Embryonic facial prominence (tissue), 1 donor: ENCODE measurements at regions not wholly inside any gene's neighbourhood (a gene's known extent, or its start where the extent isn't known, plus 50 kb on each side); places are given as distances from the start of the nearest gene placed in this dataset.
"Not testable (repeated sequence)": the region's sequence is repeated elsewhere in the genome, so short reads cannot be mapped to it uniquely, and the experiment has no call there.

ENCODE experiments used
- DNase-seq: peaks from one replicate; pipeline ENCODE4 v3.0.0-alpha.2; 2016; ENCODE audit errors: extremely low spot score

GRCh38 chr12:24668563-24668962, 280.3 kb downstream of the BCAT1 start:
- no peak for DNase-seq

GRCh38 chr12:24664161-24664880, 284.6 kb downstream of the BCAT1 start:
- DNase-seq = no peak

- DNase-seq = no peak
Observed at GRCh38 chr12:24661657-24662096, 287.2 kb downstream of the BCAT1 start.

- DNase-seq = no peak
Observed at GRCh38 chr12:24659016-24659415, 289.9 kb downstream of the BCAT1 start.

- DNase-seq = not testable (repeated sequence)
Observed at GRCh38 chr12:24654344-24654743, 294.6 kb downstream of the BCAT1 start.

GRCh38 chr12:24649634-24650033, 299.3 kb downstream of the BCAT1 start:
- DNase-seq = no peak

- DNase-seq = no peak
Observed at GRCh38 chr12:24649209-24649608, 299.7 kb downstream of the BCAT1 start.

GRCh38 chr12:24645254-24645653, 303.6 kb downstream of the BCAT1 start:
- no peak for DNase-seq

GRCh38 chr12:24643120-24644119, 305.5 kb downstream of the BCAT1 start:
- DNase-seq = no peak

GRCh38 chr12:24639641-24640040, 309.3 kb downstream of the BCAT1 start:
- DNase-seq = no peak

GRCh38 chr12:24632466-24632865, 316.4 kb downstream of the BCAT1 start:
- DNase-seq = no peak

GRCh38 chr12:24631676-24632426, 317.1 kb downstream of the BCAT1 start:
- DNase-seq = no peak

- no peak for DNase-seq
Observed at GRCh38 chr12:24630856-24631255, 318.0 kb downstream of the BCAT1 start.

GRCh38 chr12:24630446-24630845, 318.5 kb downstream of the BCAT1 start:
- no peak for DNase-seq

GRCh38 chr12:24625103-24625502, 323.8 kb downstream of the BCAT1 start:
- DNase-seq = no peak

- not testable (repeated sequence) for DNase-seq
Observed at GRCh38 chr12:24619954-24620353, 328.9 kb downstream of the BCAT1 start.

- DNase-seq = no peak
Observed at GRCh38 chr12:24617471-24617870, 331.4 kb downstream of the BCAT1 start.

GRCh38 chr12:24615967-24616411, 332.9 kb downstream of the BCAT1 start:
- DNase-seq = no peak

- DNase-seq = no peak
Observed at GRCh38 chr12:24608637-24609285, 340.1 kb downstream of the BCAT1 start.

- no peak for DNase-seq
Observed at GRCh38 chr12:24608108-24608507, 340.8 kb downstream of the BCAT1 start.

GRCh38 chr12:24605916-24606315, 343.0 kb downstream of the BCAT1 start:
- no peak for DNase-seq
